Activated naive CD8-positive, alpha-beta T cell treated with anti-CD3 and anti-CD28 coated beads, Interleukin-2, amount 50 U/mL, for 24 hours (primary cell): ENCODE measurements at regions not wholly inside any gene's neighbourhood (a gene's known extent, or its start where the extent isn't known, plus 50 kb on each side); places are given as distances from the start of the nearest gene placed in this dataset.

Experiments used
- ATAC-seq: fragments of 150-1000 bp; cut with Tn5 transposase; one replicate; pipeline ENCODE4 v1.10.0; 2021
- DNase-seq: peaks from one replicate; pipeline ENCODE4 v3.0.0; 2021
- H3K27ac Mint-ChIP-seq: one replicate; pipeline ENCODE4 v1.8.0; 2021; ENCODE audit warnings: mild to moderate bottlenecking, mixed read lengths
- H3K27me3 Mint-ChIP-seq: one replicate; pipeline ENCODE4 v1.8.0; 2021; ENCODE audit warnings: mixed read lengths
- H3K36me3 Mint-ChIP-seq: one replicate; pipeline ENCODE4 v1.8.0; 2021; ENCODE audit warnings: low read depth, mixed read lengths
- H3K4me1 Mint-ChIP-seq: one replicate; pipeline ENCODE4 v1.8.0; 2021; ENCODE audit warnings: mixed read lengths
- H3K4me3 Mint-ChIP-seq: one replicate; pipeline ENCODE4 v1.8.0; 2021; ENCODE audit warnings: mild to moderate bottlenecking, moderate library complexity, mixed read lengths
- H3K9me3 Mint-ChIP-seq: one replicate; pipeline ENCODE4 v1.8.0; 2021; ENCODE audit warnings: mixed read lengths

- Mint-ChIP-seq H3K36me3 (no peaks in the 10 kb centered on the region), H3K9me3 (no peaks in the 10 kb centered on the region), H3K27me3 (no peaks in the 10 kb centered on the region), H3K4me3 (no peak overlapping the region), H3K4me1 (peaks cover 6% of the 10 kb centered on the region), H3K27ac (no peak overlapping the region)
- ATAC-seq (no peak), DNase-seq (no peak)
These were observed 556.2 kb upstream of the JARID2 start for GRCh38 chr6:14689639-14690038.

GRCh38 chr6:14690120-14691056 lies 555.5 kb upstream of the JARID2 start:
- no peak for ATAC-seq
- Mint-ChIP-seq H3K36me3 (no peaks in the 10 kb centered on the region), H3K4me1 (peaks cover 6% of the 10 kb centered on the region), H3K4me3 (no peak overlapping the region), H3K9me3 (no peaks in the 10 kb centered on the region), H3K27ac (no peak overlapping the region), H3K27me3 (no peaks in the 10 kb centered on the region)
- DNase-seq, result no peak

- ATAC-seq (no peak), DNase-seq (no peak)
- no peaks in the 10 kb centered on the region for H3K36me3 Mint-ChIP-seq
- H3K4me1 Mint-ChIP-seq, result peaks cover 6% of the 10 kb centered on the region
- H3K27ac Mint-ChIP-seq, result no peak overlapping the region
- no peaks in the 10 kb centered on the region for H3K9me3 Mint-ChIP-seq
- no peak overlapping the region for H3K4me3 Mint-ChIP-seq
- no peaks in the 10 kb centered on the region for H3K27me3 Mint-ChIP-seq
These were observed 553.7 kb upstream of the JARID2 start for GRCh38 chr6:14692208-14692607.

DNA sequence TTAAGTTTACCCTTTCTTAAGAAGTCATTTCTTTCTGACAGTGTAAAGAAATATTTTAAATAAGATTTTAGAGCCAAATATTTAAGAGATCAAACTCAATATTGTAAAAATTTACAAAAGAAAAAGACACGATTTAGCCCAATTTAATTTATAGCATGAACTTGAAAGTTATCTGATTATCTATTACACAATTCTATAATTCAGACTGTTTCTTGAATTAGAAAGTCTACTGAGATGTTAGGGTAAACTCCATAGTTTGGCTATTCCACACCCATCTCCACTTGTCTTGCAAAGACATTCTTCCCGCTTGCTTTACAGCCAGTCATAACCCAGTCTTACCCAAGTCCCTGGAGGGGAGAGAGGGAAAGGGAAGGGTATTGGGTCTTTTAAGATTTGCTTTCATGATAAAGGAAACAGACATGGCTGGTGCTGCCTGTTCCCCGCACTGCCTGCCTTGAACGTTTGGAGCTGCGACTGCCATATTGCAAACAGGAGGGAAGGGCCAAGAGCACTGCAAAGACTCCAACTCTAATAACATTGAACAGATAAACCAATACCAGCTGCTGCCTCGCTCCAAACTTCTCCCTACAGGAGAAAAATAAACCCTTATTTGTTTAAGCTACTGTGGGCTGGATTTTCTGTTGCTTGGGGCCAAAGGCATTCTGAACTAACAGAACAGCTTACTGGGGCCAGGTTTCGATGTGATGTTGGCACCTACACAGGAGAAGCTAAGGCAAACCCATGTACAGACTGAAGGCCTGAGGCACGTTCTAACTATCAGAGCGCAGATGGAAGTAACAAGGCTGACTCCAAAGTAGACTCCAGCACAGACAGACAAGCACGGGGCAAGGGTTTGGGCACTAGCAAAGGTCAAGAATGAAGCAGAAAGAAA lies 552.3 kb upstream of the JARID2 start:
- Mint-ChIP-seq H3K27me3 (no peaks in the 10 kb centered on the region), H3K4me1 (peaks cover 6% of the 10 kb centered on the region), H3K27ac (no peak overlapping the region), H3K4me3 (no peak overlapping the region), H3K9me3 (no peaks in the 10 kb centered on the region), H3K36me3 (no peaks in the 10 kb centered on the region)
- DNase-seq (no peak), ATAC-seq (no peak)

DNA sequence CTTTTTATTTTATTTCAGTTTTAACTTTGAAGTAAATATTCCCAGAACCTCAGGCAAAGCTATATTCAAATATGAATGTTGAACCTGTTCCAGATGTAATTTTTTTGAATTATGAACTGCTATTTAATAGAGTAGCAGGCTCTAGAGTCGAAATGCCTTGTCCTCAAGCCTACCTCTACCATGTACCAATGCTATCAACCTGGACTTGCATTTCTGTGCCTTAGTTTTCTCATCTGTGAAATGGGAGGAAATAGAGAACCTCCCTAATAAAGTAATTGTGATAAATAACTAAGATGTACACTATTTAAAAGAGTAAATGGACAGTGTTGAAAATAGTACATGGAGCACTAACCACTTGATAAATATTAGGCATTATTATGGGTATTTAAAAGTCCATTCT lies 551.6 kb upstream of the JARID2 start:
- Mint-ChIP-seq H3K36me3 (no peaks in the 10 kb centered on the region), H3K4me1 (peaks cover 3% of the 10 kb centered on the region), H3K9me3 (peaks cover 1% of the 10 kb centered on the region), H3K27ac (no peak overlapping the region), H3K4me3 (no peak overlapping the region), H3K27me3 (no peaks in the 10 kb centered on the region)
- ATAC-seq, result no peak
- DNase-seq, result no peak

- H3K27ac Mint-ChIP-seq, result no peak overlapping the region
These were observed 550.3 kb upstream of the JARID2 start for GRCh38 chr6:14695579-14695978.

GRCh38 chr6:14696367-14696766 lies 549.5 kb upstream of the JARID2 start:
- Mint-ChIP-seq H3K4me3 (no peak overlapping the region), H3K27me3 (no peaks in the 10 kb centered on the region), H3K27ac (no peak overlapping the region), H3K4me1 (no peaks in the 10 kb centered on the region), H3K9me3 (peaks cover 13% of the 10 kb centered on the region), H3K36me3 (peaks cover 9% of the 10 kb centered on the region)
- ATAC-seq (no peak), DNase-seq (no peak)

More at GRCh38 chr6:14695579-14695978, 550.3 kb upstream of the JARID2 start:
- Mint-ChIP-seq H3K4me3 (no peak overlapping the region), H3K4me1 (no peaks in the 10 kb centered on the region), H3K27me3 (no peaks in the 10 kb centered on the region), H3K9me3 (peaks cover 13% of the 10 kb centered on the region), H3K36me3 (peaks cover 4% of the 10 kb centered on the region)
- DNase-seq (no peak), ATAC-seq (no peak)

GRCh38 chr6:14697427-14697826 lies 548.4 kb upstream of the JARID2 start:
- H3K4me3 Mint-ChIP-seq, result no peak overlapping the region

GRCh38 chr6:14699803-14700601 lies 545.9 kb upstream of the JARID2 start:
- Mint-ChIP-seq H3K36me3 (peaks cover 9% of the 10 kb centered on the region), H3K4me1 (peaks cover 3% of the 10 kb centered on the region), H3K27ac (no peak overlapping the region), H3K4me3 (no peak overlapping the region), H3K27me3 (no peaks in the 10 kb centered on the region), H3K9me3 (peaks cover 17% of the 10 kb centered on the region)
- DNase-seq (no peak), ATAC-seq (no peak)

More at GRCh38 chr6:14697427-14697826, 548.4 kb upstream of the JARID2 start:
- peaks cover 9% of the 10 kb centered on the region for H3K36me3 Mint-ChIP-seq
- ATAC-seq (no peak), DNase-seq (no peak)
- H3K9me3 Mint-ChIP-seq, result peaks cover 17% of the 10 kb centered on the region
- no peaks in the 10 kb centered on the region for H3K27me3 Mint-ChIP-seq
- H3K4me1 Mint-ChIP-seq, result no peaks in the 10 kb centered on the region
- H3K27ac Mint-ChIP-seq, result no peak overlapping the region

DNA sequence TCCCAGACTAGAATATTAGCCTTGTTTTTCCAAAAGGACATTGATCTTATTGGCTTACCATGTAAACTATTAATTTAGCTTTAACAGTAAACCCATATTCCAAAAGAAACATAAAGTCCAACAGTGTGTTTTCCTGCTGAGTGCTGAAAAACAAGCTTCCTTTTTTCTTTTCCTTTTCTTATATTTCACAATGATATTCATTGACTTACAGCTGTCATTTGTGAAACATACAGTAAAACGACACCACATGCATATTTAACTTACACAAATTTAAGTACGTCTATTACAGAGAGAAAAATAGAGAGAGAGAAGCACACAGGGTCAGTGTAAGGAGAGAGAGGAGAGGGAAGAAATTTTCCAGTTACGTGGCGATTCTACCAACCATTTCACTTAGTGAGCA lies 543.9 kb upstream of the JARID2 start:
- Mint-ChIP-seq H3K27ac (no peak overlapping the region), H3K27me3 (no peaks in the 10 kb centered on the region), H3K4me1 (peaks cover 21% of the 10 kb centered on the region), H3K9me3 (peaks cover 17% of the 10 kb centered on the region), H3K4me3 (no peak overlapping the region), H3K36me3 (peaks cover 9% of the 10 kb centered on the region)
- DNase-seq, result no peak
- ATAC-seq, result no peak

DNA sequence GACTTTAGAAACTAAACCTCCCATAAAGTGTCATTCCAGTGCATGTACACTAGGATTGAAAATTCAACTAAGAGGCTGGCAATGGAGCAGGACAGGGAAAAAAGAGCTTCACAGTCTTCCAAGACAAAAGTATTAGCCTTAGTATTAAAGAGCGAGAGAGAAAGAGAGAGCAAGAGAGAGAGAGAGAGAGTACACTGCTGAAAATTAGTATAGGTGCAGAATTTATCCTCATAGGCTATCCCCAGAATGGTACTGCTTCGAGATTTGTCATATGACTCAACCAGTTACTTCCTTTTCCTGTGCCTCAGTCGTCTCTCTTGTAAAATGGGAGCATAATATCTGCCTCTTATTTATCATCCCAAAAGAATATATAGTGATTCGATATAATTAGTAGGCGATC lies 543.2 kb upstream of the JARID2 start:
- Mint-ChIP-seq H3K9me3 (peaks cover 21% of the 10 kb centered on the region), H3K27ac (no peak overlapping the region), H3K36me3 (peaks cover 9% of the 10 kb centered on the region), H3K27me3 (no peaks in the 10 kb centered on the region), H3K4me1 (peaks cover 29% of the 10 kb centered on the region), H3K4me3 (no peak overlapping the region)
- no peak for ATAC-seq
- no peak for DNase-seq

DNA sequence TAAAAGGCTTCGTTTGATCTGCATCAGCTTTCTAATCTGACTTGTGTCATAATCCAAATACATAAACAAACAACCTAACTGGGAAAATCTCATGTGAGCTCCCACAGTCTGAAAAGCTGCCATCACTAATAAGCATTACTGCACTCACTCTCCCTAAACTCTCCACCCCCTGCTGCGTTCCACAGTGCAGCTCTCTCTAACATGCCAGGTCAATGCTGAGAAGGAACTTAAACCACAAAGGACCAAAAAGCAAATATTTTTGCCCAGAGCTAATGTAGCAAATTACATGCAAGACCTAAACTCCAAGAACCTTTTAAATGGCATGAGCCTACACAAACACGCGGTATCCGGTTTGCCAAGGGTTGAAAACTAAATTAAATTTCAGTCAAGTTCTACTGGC lies 542.3 kb upstream of the JARID2 start:
- H3K36me3 Mint-ChIP-seq, result peaks cover 9% of the 10 kb centered on the region
- H3K27ac Mint-ChIP-seq, result no peak overlapping the region
- no peaks in the 10 kb centered on the region for H3K27me3 Mint-ChIP-seq
- DNase-seq, result no peak
- H3K9me3 Mint-ChIP-seq, result peaks cover 21% of the 10 kb centered on the region
- H3K4me3 Mint-ChIP-seq, result no peak overlapping the region
- peaks cover 34% of the 10 kb centered on the region for H3K4me1 Mint-ChIP-seq
- ATAC-seq, result no peak

DNA sequence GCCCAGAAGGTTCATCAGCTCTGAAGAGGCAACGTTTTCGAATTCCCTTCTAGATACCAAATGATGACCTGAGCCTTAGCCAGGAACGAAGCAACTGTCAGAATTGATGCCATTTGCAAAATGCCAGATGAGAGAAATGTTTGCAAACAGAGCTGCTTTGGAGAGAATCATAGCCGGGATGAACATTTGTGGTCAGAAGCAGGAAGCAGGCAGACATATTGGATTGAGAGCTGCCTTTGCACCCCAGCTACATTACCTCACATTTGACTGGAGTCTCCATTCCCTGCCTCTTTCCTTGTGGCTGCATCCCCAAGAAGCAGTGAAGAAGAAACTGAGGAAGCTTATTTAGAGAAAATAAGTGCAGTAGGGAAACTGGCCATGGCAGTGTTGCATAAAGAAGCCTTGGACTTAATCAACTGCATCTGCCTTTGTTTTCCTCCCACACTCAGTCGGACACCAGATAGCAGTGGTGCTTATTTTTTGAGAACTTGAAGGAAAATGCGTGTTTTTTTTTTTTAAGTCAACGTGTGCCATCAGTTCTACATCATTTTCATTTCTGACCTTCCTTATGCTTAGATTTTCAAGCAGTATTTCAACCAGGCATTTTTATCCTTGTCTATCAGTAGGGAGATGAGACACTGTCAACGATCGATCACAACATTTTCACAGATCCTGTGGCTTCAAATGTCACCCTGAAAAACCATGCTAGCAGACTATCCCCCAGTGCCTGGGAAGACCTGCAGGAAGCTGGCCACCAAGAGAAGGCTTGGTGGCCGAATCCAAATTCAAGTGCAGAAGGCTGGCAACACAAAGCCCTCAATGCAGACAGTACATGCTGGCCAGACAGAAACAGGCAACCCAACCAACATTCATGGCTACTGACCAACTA lies 541.2 kb upstream of the JARID2 start:
- Mint-ChIP-seq H3K4me3 (no peak overlapping the region), H3K27ac (no peak overlapping the region), H3K27me3 (no peaks in the 10 kb centered on the region), H3K36me3 (peaks cover 9% of the 10 kb centered on the region), H3K9me3 (peaks cover 16% of the 10 kb centered on the region), H3K4me1 (peaks cover 34% of the 10 kb centered on the region)
- DNase-seq (no peak), ATAC-seq (no peak)
